Mesenchymal stem cell (in vitro differentiated cells and primary cell): ENCODE measurements at regions not wholly inside any gene's neighbourhood (a gene's known extent, or its start where the extent isn't known, plus 50 kb on each side); places are given as distances from the start of the nearest gene placed in this dataset.

Experiments used
- DNase-seq: peaks from one replicate; pipeline ENCODE4 v3.0.0-alpha.2; 2013
- H2AFZ ChIP-seq: one replicate; pipeline ENCODE4 v1.6.1; 2013; ENCODE audit warnings: low read depth, mild to moderate bottlenecking, control low read depth, inconsistent platforms, low read length, moderate library complexity
- H2AK5ac ChIP-seq: 2 replicates; pipeline ENCODE4 v1.6.1; 2013; ENCODE audit warnings: low read length, moderate library complexity, mild to moderate bottlenecking, inconsistent platforms; ENCODE audit not compliant: severe bottlenecking
- H2BK120ac ChIP-seq: one replicate; pipeline ENCODE4 v1.6.1; 2013; ENCODE audit warnings: low read depth, mild to moderate bottlenecking, inconsistent platforms, low read length, moderate library complexity
- H2BK12ac ChIP-seq, 2 experiments: one replicate each; pipeline ENCODE4 v1.6.1; 2013; ENCODE audit warnings: inconsistent platforms in 2 of 2, low read length in 2 of 2, mild to moderate bottlenecking in 2 of 2, moderate library complexity in 2 of 2, control low read depth in 1 of 2
- H2BK15ac ChIP-seq: one replicate; pipeline ENCODE4 v1.6.1; 2013; ENCODE audit warnings: mild to moderate bottlenecking, low read depth, inconsistent platforms; ENCODE audit not compliant: poor library complexity, severe bottlenecking
- H2BK5ac ChIP-seq: 2 replicates; pipeline ENCODE4 v1.6.1; 2013; ENCODE audit warnings: low read depth, mild to moderate bottlenecking, low read length, control low read depth, inconsistent platforms; ENCODE audit not compliant: poor library complexity, severe bottlenecking
- H3K14ac ChIP-seq, 2 experiments: one replicate each; pipeline ENCODE4 v1.6.1; 2013; ENCODE audit warnings: inconsistent platforms in 2 of 2, low read length in 2 of 2, control low read depth in 1 of 2, mild to moderate bottlenecking in 1 of 2, moderate library complexity in 1 of 2
- H3K18ac ChIP-seq, 2 experiments: one replicate each; pipeline ENCODE4 v1.6.1; 2013; ENCODE audit warnings: inconsistent platforms in 2 of 2, low read length in 2 of 2, control low read depth in 1 of 2, low read depth in 1 of 2, mild to moderate bottlenecking in 1 of 2
- H3K23ac ChIP-seq, 2 experiments: one replicate each; pipeline ENCODE4 v1.6.1; 2013; ENCODE audit warnings: inconsistent platforms in 2 of 2, low read length in 2 of 2, mild to moderate bottlenecking in 2 of 2, moderate library complexity in 2 of 2, control low read depth in 1 of 2
- H3K27ac ChIP-seq: 2 replicates; pipeline ENCODE4 v1.5.1; 2013; ENCODE audit warnings: mild to moderate bottlenecking, moderate library complexity, low read length, control low read depth, inconsistent platforms; ENCODE audit not compliant: poor library complexity, severe bottlenecking
- H3K27me3 ChIP-seq, 2 experiments: 2 replicates each; pipeline versions ENCODE4 v1.6.1 to v1.7.0; 2013; ENCODE audit warnings: low read length in 2 of 2, mild to moderate bottlenecking in 2 of 2, moderate library complexity in 2 of 2, control low read depth in 1 of 2, inconsistent platforms in 1 of 2; ENCODE audit not compliant: control insufficient read depth in 1 of 2, insufficient read depth in 1 of 2
- H3K36me3 ChIP-seq, 2 experiments: 2 replicates each; pipeline versions ENCODE4 v1.6.1 to v1.7.0; 2013; ENCODE audit warnings: low read length in 2 of 2, control low read depth in 1 of 2, inconsistent platforms in 1 of 2, low read depth in 1 of 2, mild to moderate bottlenecking in 1 of 2; ENCODE audit not compliant: insufficient read depth in 2 of 2, control insufficient read depth in 1 of 2
- H3K4ac ChIP-seq, 2 experiments: one replicate each; pipeline ENCODE4 v1.6.1; 2013; ENCODE audit warnings: inconsistent platforms in 2 of 2, low read length in 2 of 2, mild to moderate bottlenecking in 2 of 2, moderate library complexity in 2 of 2, control low read depth in 1 of 2, low read depth in 1 of 2
- H3K4me1 ChIP-seq: 2 replicates; pipeline ENCODE4 v1.6.1; 2013; ENCODE audit warnings: low read depth, low read length, control low read depth; ENCODE audit not compliant: control insufficient read depth, insufficient read depth
- H3K4me2 ChIP-seq: 2 replicates; pipeline ENCODE4 v1.6.1; 2013; ENCODE audit warnings: low read length, mild to moderate bottlenecking, inconsistent platforms; ENCODE audit not compliant: poor library complexity, severe bottlenecking
- H3K4me3 ChIP-seq, 2 experiments: 2 replicates each; pipeline versions ENCODE4 v1.5.1 to v1.7.0; 2013; ENCODE audit warnings: low read length in 2 of 2, mild to moderate bottlenecking in 2 of 2, control low read depth in 1 of 2, low read depth in 1 of 2; ENCODE audit not compliant: insufficient read depth in 1 of 2
- H3K79me1 ChIP-seq: replicated peaks from 2 replicates; pipeline ENCODE4 v1.6.1; 2013; ENCODE audit warnings: mild to moderate bottlenecking, control low read depth, low read length, inconsistent platforms; ENCODE audit not compliant: poor library complexity, severe bottlenecking
- H3K9ac ChIP-seq: 2 replicates; pipeline ENCODE4 v1.7.0; 2013; ENCODE audit warnings: mild to moderate bottlenecking, low read length, moderate library complexity
- H3K9me3 ChIP-seq: 2 replicates; pipeline ENCODE4 v1.7.0; 2013; ENCODE audit warnings: mild to moderate bottlenecking, low read length; ENCODE audit not compliant: control insufficient read depth
- H4K8ac ChIP-seq: one replicate; pipeline ENCODE4 v1.6.1; 2013; ENCODE audit warnings: inconsistent platforms, mild to moderate bottlenecking, low read length, moderate library complexity
- H4K91ac ChIP-seq: one replicate; pipeline ENCODE4 v1.6.1; 2013; ENCODE audit warnings: mild to moderate bottlenecking, low read length, inconsistent platforms
- WGBS: methylation state at CpG from one replicate; pipeline ENCODE4 v1.1.7; 2013; ENCODE audit warnings: mixed read lengths; 5-methylcytosine and 5-hydroxymethylcytosine counted together

DNA sequence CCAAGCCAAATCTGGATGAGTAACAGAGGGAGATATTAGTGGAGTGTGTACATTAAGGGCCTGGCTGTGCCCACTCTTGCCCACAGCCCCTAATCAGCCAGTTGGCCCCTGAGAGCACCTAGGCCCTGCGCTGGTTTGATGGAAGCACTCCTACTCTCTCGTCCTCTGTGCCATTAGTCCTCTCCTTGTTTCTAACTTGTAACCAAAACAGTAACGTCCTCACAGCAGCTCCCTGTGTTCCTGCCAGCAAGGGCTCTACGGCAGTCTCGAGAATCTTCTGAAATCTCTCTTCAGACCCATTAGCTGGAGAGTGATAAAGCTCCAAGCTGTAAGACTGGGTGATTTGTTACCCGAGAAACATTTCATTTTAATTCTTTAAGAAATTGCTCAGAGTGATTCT lies 76.1 kb downstream of the LRRC30 start:
- Histone ChIP-seq H3K27me3 (peaks cover 7 to 15% of the 10 kb centered on the region in 2 experiments), H2BK5ac (no peak overlapping the region), H3K27ac (no peak overlapping the region), H3K36me3 (no peaks in the 10 kb centered on the region), H3K4me3 (no peak overlapping the region), H2BK15ac (no peak overlapping the region), H3K4ac (no peak overlapping the region), H3K79me1 (no peaks in the 10 kb centered on the region), H3K4me2 (no peak overlapping the region), H2BK120ac (no peak overlapping the region), H3K4me1 (no peaks in the 10 kb centered on the region), H2BK12ac (no peak overlapping the region), H3K23ac (no peak overlapping the region), H3K18ac (no peak overlapping the region), H3K14ac (no peak overlapping the region), H3K9me3 (peaks cover 8% of the 10 kb centered on the region), H2AK5ac (no peak overlapping the region), H3K9ac (no peak overlapping the region), H4K8ac (no peak overlapping the region), H4K91ac (no peak overlapping the region), H2AFZ (no peak overlapping the region)
- no peak for DNase-seq
- WGBS: 86% methylated on average over 1 of the region's 6 CpGs

DNA sequence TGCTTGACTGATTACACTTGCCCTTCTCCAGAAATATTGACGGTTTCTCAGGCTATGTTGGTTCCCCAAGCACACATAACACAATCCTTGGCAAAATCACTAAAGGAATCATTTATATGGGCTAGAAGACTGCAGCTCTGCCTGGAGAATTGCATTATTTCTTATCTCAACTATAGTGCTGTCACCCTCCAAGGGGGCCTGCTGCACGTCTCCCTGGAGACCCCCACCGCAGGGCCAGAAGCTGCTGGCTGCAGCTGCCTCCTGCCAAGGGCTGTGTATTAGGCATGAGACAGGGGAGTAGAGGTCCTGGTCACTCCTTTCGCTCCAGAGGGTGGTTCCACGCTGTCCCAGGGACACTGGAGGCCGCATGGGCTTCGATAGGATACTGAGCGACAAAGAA lies 76.6 kb downstream of the LRRC30 start:
- Histone ChIP-seq H3K9me3 (peaks cover 13% of the 10 kb centered on the region), H2BK120ac (no peak overlapping the region), H3K14ac (no peak overlapping the region), H4K91ac (no peak overlapping the region), H2BK5ac (no peak overlapping the region), H3K36me3 (no peaks in the 10 kb centered on the region), H3K4me2 (no peak overlapping the region), H3K4me1 (no peaks in the 10 kb centered on the region), H2AK5ac (no peak overlapping the region), H3K23ac (no peak overlapping the region), H2BK15ac (no peak overlapping the region), H3K4ac (no peak overlapping the region), H3K27ac (no peak overlapping the region), H4K8ac (no peak overlapping the region), H3K9ac (no peak overlapping the region), H3K4me3 (no peak overlapping the region), H3K79me1 (no peaks in the 10 kb centered on the region), H3K27me3 (peaks cover 7 to 15% of the 10 kb centered on the region in 2 experiments), H2AFZ (no peak overlapping the region), H2BK12ac (no peak overlapping the region), H3K18ac (no peak overlapping the region)
- WGBS: 86% methylated on average over 8 of the region's 8 CpGs
- no peak for DNase-seq

GRCh38 chr18:7317804-7318231 lies 86.9 kb downstream of the LRRC30 start:
- H3K4ac ChIP-seq: no peak overlapping the region
- H3K79me1 ChIP-seq: no peaks in the 10 kb centered on the region

GRCh38 chr18:7319161-7319560 lies 88.3 kb downstream of the LRRC30 start:
- Histone ChIP-seq H2BK120ac (no peak overlapping the region), H3K36me3 (no peaks in the 10 kb centered on the region), H2AFZ (no peak overlapping the region), H3K9ac (no peak overlapping the region), H3K9me3 (no peaks in the 10 kb centered on the region), H2AK5ac (no peak overlapping the region), H3K14ac (no peak overlapping the region), H3K18ac (no peak overlapping the region), H2BK12ac (no peak overlapping the region), H3K4me3 (no peak overlapping the region), H3K4ac (no peak overlapping the region), H3K23ac (no peak overlapping the region), H3K27ac (no peak overlapping the region), H2BK5ac (no peak overlapping the region), H3K27me3 (peaks cover 10 to 27% of the 10 kb centered on the region in 2 experiments), H2BK15ac (no peak overlapping the region), H3K4me1 (peaks cover 3% of the 10 kb centered on the region), H4K8ac (no peak overlapping the region), H3K79me1 (no peaks in the 10 kb centered on the region), H4K91ac (no peak overlapping the region), H3K4me2 (no peak overlapping the region)
- 93% methylated on average over 8 of the region's 10 CpGs for WGBS
- DNase-seq: no peak

More at GRCh38 chr18:7317804-7318231, 86.9 kb downstream of the LRRC30 start:
- Histone ChIP-seq H3K18ac (no peak overlapping the region), H2BK5ac (no peak overlapping the region), H3K4me2 (no peak overlapping the region), H2BK120ac (no peak overlapping the region), H3K4me3 (no peak overlapping the region), H3K27ac (no peak overlapping the region), H2BK15ac (no peak overlapping the region), H4K8ac (no peak overlapping the region), H3K27me3 (peaks cover 10 to 20% of the 10 kb centered on the region in 2 experiments), H3K9ac (no peak overlapping the region), H2AK5ac (no peak overlapping the region), H3K14ac (no peak overlapping the region), H3K36me3 (no peaks in the 10 kb centered on the region), H2BK12ac (no peak overlapping the region), H4K91ac (no peak overlapping the region), H3K4me1 (peaks cover 3% of the 10 kb centered on the region), H2AFZ (no peak overlapping the region), H3K9me3 (peaks cover 7% of the 10 kb centered on the region), H3K23ac (no peak overlapping the region)
- 81% methylated on average over 6 of the region's 6 CpGs for WGBS
- DNase-seq: no peak
